K562 (cell line): ENCODE measurements at regions not wholly inside any gene's neighbourhood (a gene's known extent, or its start where the extent isn't known, plus 50 kb on each side); places are given as distances from the start of the nearest gene placed in this dataset.

Experiments used
- HOMEZ ChIP-seq: fragments of 250-450 bp; sonication (Bioruptor Pico); IDR thresholded peaks from 2 replicates; pipeline ENCODE4 v1.4.0; 2020; ENCODE audit warnings: mild to moderate bottlenecking, moderate library complexity
- TAF15 ChIP-seq: fragments of 200-400 bp; formaldehyde crosslinking; IDR thresholded peaks from 2 replicates; pipeline ENCODE4 v1.6.1; 2017; ENCODE audit warnings: mild to moderate bottlenecking, low read depth, low read length, moderate library complexity
- ZBTB26 ChIP-seq: fragments of 450-650 bp; formaldehyde crosslinking; IDR thresholded peaks from 2 replicates; pipeline ENCODE4 v1.4.0; 2022; ENCODE audit warnings: missing genetic modification characterization
- ZNF143 ChIP-seq: sonication (generic); formaldehyde crosslinking; IDR thresholded peaks from 2 replicates; pipeline ENCODE4 v1.9.0; 2022; ENCODE audit warnings: mild to moderate bottlenecking, missing genetic modification reagents

- TF ChIP-seq ZNF143 (CRISPR knock-in tag) (no peak), ZBTB26 (CRISPR knock-in tag) (no peak), TAF15 (no peak), HOMEZ (CRISPR knock-in tag) (no peak)
Measured at GRCh38 chr2:35790292-35790691, 565.3 kb upstream of the CRIM1 start.
